Endothelial cell of umbilical vein (primary cell): ENCODE measurements at regions not wholly inside any gene's neighbourhood (a gene's known extent, or its start where the extent isn't known, plus 50 kb on each side); places are given as distances from the start of the nearest gene placed in this dataset.
"Not testable (repeated sequence)": the region's sequence is repeated elsewhere in the genome, so short reads cannot be mapped to it uniquely, and the experiment has no call there.

Source experiments
- BruUV-seq: library from RNA; stranded (reverse); fragments of 400-500 nt; replicated peaks from 2 replicates; lab custom pipeline; 2021; lab: Mats Ljungman, UMichigan
- CTCF ChIA-PET: fragments of 300-600, 350-600 bp; sonication (Branson Sonifier 250); formaldehyde crosslinking; loops from one replicate; lab custom pipeline; 2021; ENCODE audit warnings: antibody characterized with exemption, inconsistent platforms; lab: Charles Lee
- POLR2A ChIA-PET: fragments of 300-600, 350-600 bp; sonication (Branson Sonifier 250); formaldehyde crosslinking; loops from one replicate; lab custom pipeline; 2021; ENCODE audit warnings: antibody characterized with exemption, inconsistent platforms; lab: Charles Lee
- DNase-seq: peaks from one replicate; pipeline ENCODE4 v3.0.0-alpha.2; 2011; ENCODE audit warnings: low read depth, low spot score
- FAIRE-seq: peaks from 2 replicates; lab custom pipeline; 2011; peaks lifted over from hg19 to GRCh38; lab: Jason Lieb, UNC
- H2AFZ ChIP-seq: 2 replicates; pipeline ENCODE4 v1.6.0; 2012; ENCODE audit warnings: low read depth, low read length, control low read depth, inconsistent platforms
- H3K27ac ChIP-seq: 2 replicates; pipeline ENCODE4 v1.5.1; 2011; ENCODE audit warnings: low read depth, mild to moderate bottlenecking, control low read depth, low read length, moderate library complexity; ENCODE audit not compliant: insufficient read depth
- H3K27me3 ChIP-seq, 2 experiments: 2 replicates each; pipeline versions ENCODE4 v1.6.0 to v1.6.1; 2011; ENCODE audit warnings: low read length in 2 of 2, mixed read lengths in 1 of 2; ENCODE audit not compliant: control insufficient read depth in 2 of 2, insufficient read depth in 2 of 2
- H3K36me3 ChIP-seq, 2 experiments: 2 replicates in 1 of 2; 3 replicates in 1 of 2; pipeline ENCODE4 v1.5.1; 2011; ENCODE audit warnings: low read length in 2 of 2, mild to moderate bottlenecking in 1 of 2, moderate library complexity in 1 of 2; ENCODE audit not compliant: control insufficient read depth in 2 of 2, insufficient read depth in 2 of 2; ENCODE audit errors: extremely low read depth in 1 of 2
- H3K4me1 ChIP-seq: 3 replicates; pipeline ENCODE4 v1.5.1; 2011; ENCODE audit warnings: mild to moderate bottlenecking, low read length; ENCODE audit not compliant: control insufficient read depth, insufficient read depth; ENCODE audit errors: extremely low read depth
- H3K4me2 ChIP-seq: 2 replicates; pipeline ENCODE4 v1.6.1; 2011; ENCODE audit warnings: low read length, control low read depth, mixed read lengths; ENCODE audit not compliant: insufficient read depth
- H3K4me3 ChIP-seq, 3 experiments: fragments of 200-600 bp in 1 of 3; sonication (generic), shearing (Covaris generic) in 1 of 3; replicated peaks in 1 of 3; 2 replicates each; pipeline ENCODE4 v1.5.1; 2011 to 2016; ENCODE audit warnings: control low read depth in 3 of 3, low read length in 3 of 3, mild to moderate bottlenecking in 2 of 3, inconsistent platforms in 1 of 3, low read depth in 1 of 3, moderate library complexity in 1 of 3; ENCODE audit not compliant: insufficient read depth in 1 of 3
- H3K79me2 ChIP-seq: 2 replicates; pipeline ENCODE4 v1.6.0; 2012; ENCODE audit warnings: low read length, inconsistent platforms; ENCODE audit not compliant: control insufficient read depth, insufficient read depth
- H3K9ac ChIP-seq: replicated peaks from 2 replicates; pipeline ENCODE3; 2011; ENCODE audit warnings: low read length, control low read depth; ENCODE audit not compliant: insufficient read depth; ENCODE audit errors: extremely low read depth
- H3K9me1 ChIP-seq: replicated peaks from 3 replicates; pipeline ENCODE4 v1.6.0; 2011; ENCODE audit warnings: mild to moderate bottlenecking, low read length; ENCODE audit not compliant: control insufficient read depth, insufficient read depth; ENCODE audit errors: extremely low read depth
- H3K9me3 ChIP-seq: replicated peaks from 2 replicates; pipeline ENCODE4 v1.5.1; 2012; ENCODE audit warnings: low read length, inconsistent platforms; ENCODE audit not compliant: control insufficient read depth, insufficient read depth
- H4K20me1 ChIP-seq: replicated peaks from 2 replicates; pipeline ENCODE3; 2011; ENCODE audit warnings: mild to moderate bottlenecking, low read length; ENCODE audit not compliant: control insufficient read depth, insufficient read depth; ENCODE audit errors: extremely low read depth
- CTCF ChIP-seq, 2 donors: IDR thresholded peaks; 1 replicate in 1 of 2; 2 replicates in 1 of 2; pipeline ENCODE4 v1.5.1; 2011; ENCODE audit warnings: low read length in 2 of 2, mild to moderate bottlenecking in 2 of 2, moderate library complexity in 2 of 2, control low read depth in 1 of 2, inconsistent platforms in 1 of 2, low read depth in 1 of 2; ENCODE audit not compliant: insufficient read depth in 1 of 2; ENCODE audit errors: extremely low read depth in 1 of 2
- EZH2 ChIP-seq: IDR thresholded peaks from 2 replicates; pipeline ENCODE4 v1.6.1; 2012; ENCODE audit warnings: borderline replicate concordance, low read depth, mild to moderate bottlenecking, moderate library complexity, low read length, inconsistent platforms; ENCODE audit not compliant: severe bottlenecking
- FOS ChIP-seq: IDR thresholded peaks from 2 replicates; pipeline ENCODE4 v1.6.1; 2011; ENCODE audit warnings: mild to moderate bottlenecking, low read length, moderate library complexity, borderline replicate concordance; ENCODE audit not compliant: insufficient read depth
- GATA2 ChIP-seq: IDR thresholded peaks from 2 replicates; pipeline ENCODE4 v1.7.0; 2011; ENCODE audit warnings: low read depth, mild to moderate bottlenecking, moderate library complexity, mixed read lengths, low read length; ENCODE audit not compliant: insufficient read length, insufficient read depth
- JUN ChIP-seq: IDR thresholded peaks from 2 replicates; pipeline ENCODE4 v1.6.1; 2011; ENCODE audit warnings: borderline replicate concordance, low read depth; ENCODE audit not compliant: insufficient read length, insufficient read depth
- MAX ChIP-seq: IDR thresholded peaks from 2 replicates; pipeline ENCODE4 v1.6.1; 2011; ENCODE audit not compliant: insufficient read depth, insufficient read length
- MYC ChIP-seq: IDR thresholded peaks from one replicate; pipeline ENCODE4 v1.6.1; 2011; ENCODE audit warnings: mild to moderate bottlenecking, low read depth, low read length
- POLR2A ChIP-seq: IDR thresholded peaks from 2 replicates; pipeline ENCODE4 v1.6.1; 2012; ENCODE audit warnings: low read depth, mild to moderate bottlenecking, control low read depth, low read length
- POLR2AphosphoS5 ChIP-seq: IDR thresholded peaks from 2 replicates; pipeline ENCODE4 v1.6.1; 2012; ENCODE audit warnings: low read depth, mild to moderate bottlenecking, control low read depth, low read length, moderate library complexity; ENCODE audit not compliant: insufficient read depth
- dilution Hi-C: fragments of 300-500 bp; cut with MboI; formaldehyde crosslinking; loops from one replicate; pipeline ENCODE4 v1.15.0; 2019; ENCODE audit warnings: low sequenced_read_pairs; ENCODE audit not compliant: extremely low pct_ligation_motif_present
- intact Hi-C: fragments of 100-400 bp; cut with micrococcal nuclease; formaldehyde crosslinking; loops from one replicate; pipeline ENCODE4 v1.10.0; 2022

GRCh38 chr5:99019254-99019653 is 90.4 kb upstream of the CHD1 start:
- no TSS peak for BruUV-seq
- Histone ChIP-seq H3K4me1 (peaks cover 16% of the 10 kb centered on the region), H3K36me3 (no peaks in the 10 kb centered on the region), H3K27me3 (no peaks in the 10 kb centered on the region), H3K79me2 (no peaks in the 10 kb centered on the region), H3K4me3 (no peak overlapping the region), H3K27ac (no peak overlapping the region), H2AFZ (no peak overlapping the region), H3K4me2 (no peak overlapping the region), H4K20me1 (no peaks in the 10 kb centered on the region), H3K9me1 (no peaks in the 10 kb centered on the region), H3K9ac (no peak overlapping the region), H3K9me3 (no peaks in the 10 kb centered on the region)
- DNase-seq (no peak), FAIRE-seq (no peak)
- POLR2A ChIA-PET = interaction anchor here (0.6 kb wide), 1 partner anchor 36 kb away, joined by 3 read pairs; no protein-coding TSS in a partner anchor
- CTCF ChIA-PET = interaction anchor here (0.9 to 1.3 kb wide), 2 partner anchors 13 to 15 kb away, joined by 3 read pairs; no protein-coding TSS in a partner anchor
- TF ChIP-seq EZH2 = no peak
- TF ChIP-seq POLR2A = no peak
- intact Hi-C loops = no loop called here
- dilution Hi-C loops = no loop called here

GRCh38 chr5:99010294-99010693 is 81.5 kb upstream of the CHD1 start:
- no peak overlapping the region for H3K27ac ChIP-seq
- ChIA-PET POLR2A (no interaction called here), CTCF (no interaction called here)
- dilution Hi-C loops = no loop called here
- H3K9me3 ChIP-seq = no peaks in the 10 kb centered on the region
- intact Hi-C loops = no loop called here
- no peak overlapping the region for H2AFZ ChIP-seq
- BruUV-seq = no TSS peak
- no peak overlapping the region for H3K4me3 ChIP-seq
- H3K36me3 ChIP-seq = no peaks in the 10 kb centered on the region
- H3K79me2 ChIP-seq = no peaks in the 10 kb centered on the region
- no peaks in the 10 kb centered on the region for H3K9me1 ChIP-seq
- DNase-seq (no peak), FAIRE-seq (no peak)
- TF ChIP-seq MYC = no peak
- no peak for TF ChIP-seq CTCF (IDR thresholded peaks at IDR 0.05; ENCODE audit: extremely low read depth in 1 of 2, insufficient read depth in 1 of 2, low read depth in 1 of 2, low read length in 2 of 2)
- no peak for TF ChIP-seq POLR2A
- TF ChIP-seq JUN = no peak
- TF ChIP-seq EZH2 = no peak
- TF ChIP-seq MAX = no peak
- no peak for TF ChIP-seq FOS
- TF ChIP-seq GATA2 = no peak
- TF ChIP-seq POLR2AphosphoS5 = no peak
- no peak overlapping the region for H3K4me2 ChIP-seq
- H3K9ac ChIP-seq = no peak overlapping the region
- H3K4me1 ChIP-seq = no peaks in the 10 kb centered on the region
- H3K27me3 ChIP-seq = no peaks in the 10 kb centered on the region
- H4K20me1 ChIP-seq = no peaks in the 10 kb centered on the region

GRCh38 chr5:99008009-99008408 is 79.2 kb upstream of the CHD1 start:
- intact Hi-C loops, BruUV-seq: not testable (repeated sequence)

More at GRCh38 chr5:99008009-99008408, 79.2 kb upstream of the CHD1 start:
- H3K4me2 ChIP-seq, H3K9ac ChIP-seq, DNase-seq, H3K27me3 ChIP-seq, H3K27ac ChIP-seq, POLR2A ChIA-PET, H3K9me3 ChIP-seq, H3K9me1 ChIP-seq, H3K36me3 ChIP-seq, H3K4me1 ChIP-seq, H3K4me3 ChIP-seq, CTCF ChIA-PET, FAIRE-seq, H2AFZ ChIP-seq, H4K20me1 ChIP-seq, dilution Hi-C loops, H3K79me2 ChIP-seq: not testable (repeated sequence)
